SU-DHL-6 (cell line): ENCODE measurements at regions not wholly inside any gene's neighbourhood (a gene's known extent, or its start where the extent isn't known, plus 50 kb on each side); places are given as distances from the start of the nearest gene placed in this dataset.

Source experiments
- H2AFZ ChIP-seq: fragments of 200-600 bp; sonication (generic); 2 replicates; pipeline ENCODE4 v1.6.1; 2014; ENCODE audit warnings: low read depth, mild to moderate bottlenecking, moderate library complexity, mixed read lengths, antibody characterized with exemption, low read length; ENCODE audit not compliant: severe bottlenecking
- H3F3A ChIP-seq: fragments of 200-600 bp; shearing (Covaris generic); 2 replicates; pipeline ENCODE4 v1.6.0; 2016; ENCODE audit warnings: antibody characterized with exemption, mild to moderate bottlenecking; ENCODE audit not compliant: insufficient read depth
- H3K27ac ChIP-seq: fragments of 200-600 bp; sonication (generic); 2 replicates; pipeline ENCODE4 v1.5.1; 2016; ENCODE audit warnings: low read depth, mild to moderate bottlenecking, low read length, moderate library complexity, mixed read lengths
- H3K27me3 ChIP-seq: fragments of 200-600 bp; sonication (generic), shearing (Covaris generic); 2 replicates; pipeline ENCODE4 v1.6.0; 2014; ENCODE audit warnings: mild to moderate bottlenecking, low read length
- H3K36me3 ChIP-seq: fragments of 200-600 bp; sonication (generic); 2 replicates; pipeline ENCODE4 v1.6.1; 2014; ENCODE audit warnings: mild to moderate bottlenecking, low read length, mixed read lengths
- H3K4me2 ChIP-seq: fragments of 300-600, 200-600 bp; shearing (Covaris generic), sonication (generic); 2 replicates; pipeline ENCODE4 v1.6.0; 2014; ENCODE audit warnings: low read length, low read depth, mild to moderate bottlenecking; ENCODE audit not compliant: poor library complexity, severe bottlenecking
- H3K4me3 ChIP-seq: fragments of 200-600 bp; sonication (generic); 2 replicates; pipeline ENCODE4 v1.5.1; 2014; ENCODE audit warnings: antibody characterized with exemption, low read length, mild to moderate bottlenecking, mixed read lengths; ENCODE audit not compliant: insufficient read depth, poor library complexity, severe bottlenecking
- H3K79me2 ChIP-seq: fragments of 200-600 bp; sonication (generic); 2 replicates; pipeline ENCODE4 v1.6.1; 2014; ENCODE audit warnings: mild to moderate bottlenecking, low read length, moderate library complexity; ENCODE audit not compliant: insufficient read depth
- H3K9ac ChIP-seq: fragments of 200-600 bp; sonication (generic); 2 replicates; pipeline ENCODE4 v1.7.0; 2014; ENCODE audit warnings: mild to moderate bottlenecking, low read length
- H3K9me2 ChIP-seq: fragments of 200-600 bp; sonication (generic); replicated peaks from 2 replicates; pipeline ENCODE4 v1.6.1; 2014; ENCODE audit warnings: low read length; ENCODE audit not compliant: insufficient read depth
- H3K9me3 ChIP-seq: fragments of 200-600 bp; sonication (generic); 2 replicates; pipeline ENCODE4 v1.6.1; 2014; ENCODE audit warnings: low read length, mixed read lengths; ENCODE audit not compliant: insufficient read depth
- H4K20me1 ChIP-seq: fragments of 200-600 bp; sonication (generic); 2 replicates; pipeline ENCODE4 v1.6.1; 2014; ENCODE audit warnings: low read depth, mild to moderate bottlenecking, antibody characterized with exemption, low read length, moderate library complexity, mixed read lengths
- EZH2phosphoT487 ChIP-seq: fragments of 200-600 bp; sonication (generic), shearing (Covaris generic); conservative IDR thresholded peaks from 2 replicates; pipeline ENCODE4 v1.6.1; 2018; ENCODE audit warnings: mild to moderate bottlenecking, antibody characterized with exemption, low read length, moderate library complexity, mixed read lengths
- TF ChIP-seq, protein P1 (sequence below): fragments of 200-600 bp; sonication (generic); IDR thresholded peaks from one replicate; pipeline ENCODE4 v1.5.1; 2017; ENCODE audit warnings: antibody characterized with exemption, mild to moderate bottlenecking, low read length, moderate library complexity; ENCODE audit not compliant: insufficient read depth, poor library complexity, severe bottlenecking

DNA sequence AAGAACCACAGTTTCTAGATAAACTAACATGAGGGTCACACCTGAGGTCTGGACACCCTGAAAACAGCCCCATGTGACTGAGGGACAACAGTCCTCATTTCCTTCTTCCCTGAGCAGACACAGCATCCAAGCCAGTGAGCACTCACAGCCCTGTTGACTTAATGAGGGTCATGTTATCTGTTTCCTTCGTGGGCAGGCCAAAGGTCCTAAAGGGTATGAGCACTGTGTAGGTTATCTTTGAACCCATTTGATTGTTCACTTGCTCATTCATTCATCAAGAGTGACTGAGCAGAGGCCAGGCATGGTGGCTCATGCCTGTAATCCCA lies 170.7 kb upstream of the B3GAT1 start:
- H3K4me3 ChIP-seq, result no peak overlapping the region
- H3F3A ChIP-seq, result no peaks in the 10 kb centered on the region
- no peaks in the 10 kb centered on the region for H3K27me3 ChIP-seq
- H3K27ac ChIP-seq, result no peak overlapping the region
- TF ChIP-seq, protein P1, sequence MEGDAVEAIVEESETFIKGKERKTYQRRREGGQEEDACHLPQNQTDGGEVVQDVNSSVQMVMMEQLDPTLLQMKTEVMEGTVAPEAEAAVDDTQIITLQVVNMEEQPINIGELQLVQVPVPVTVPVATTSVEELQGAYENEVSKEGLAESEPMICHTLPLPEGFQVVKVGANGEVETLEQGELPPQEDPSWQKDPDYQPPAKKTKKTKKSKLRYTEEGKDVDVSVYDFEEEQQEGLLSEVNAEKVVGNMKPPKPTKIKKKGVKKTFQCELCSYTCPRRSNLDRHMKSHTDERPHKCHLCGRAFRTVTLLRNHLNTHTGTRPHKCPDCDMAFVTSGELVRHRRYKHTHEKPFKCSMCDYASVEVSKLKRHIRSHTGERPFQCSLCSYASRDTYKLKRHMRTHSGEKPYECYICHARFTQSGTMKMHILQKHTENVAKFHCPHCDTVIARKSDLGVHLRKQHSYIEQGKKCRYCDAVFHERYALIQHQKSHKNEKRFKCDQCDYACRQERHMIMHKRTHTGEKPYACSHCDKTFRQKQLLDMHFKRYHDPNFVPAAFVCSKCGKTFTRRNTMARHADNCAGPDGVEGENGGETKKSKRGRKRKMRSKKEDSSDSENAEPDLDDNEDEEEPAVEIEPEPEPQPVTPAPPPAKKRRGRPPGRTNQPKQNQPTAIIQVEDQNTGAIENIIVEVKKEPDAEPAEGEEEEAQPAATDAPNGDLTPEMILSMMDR, result no peak
- no peak for TF ChIP-seq EZH2phosphoT487
- no peaks in the 10 kb centered on the region for H3K9me3 ChIP-seq
- no peaks in the 10 kb centered on the region for H3K36me3 ChIP-seq
- H3K9ac ChIP-seq, result no peak overlapping the region
- H3K79me2 ChIP-seq, result no peaks in the 10 kb centered on the region
- no peak overlapping the region for H3K4me2 ChIP-seq
- no peak overlapping the region for H2AFZ ChIP-seq
- H4K20me1 ChIP-seq, result no peaks in the 10 kb centered on the region
- no peaks in the 10 kb centered on the region for H3K9me2 ChIP-seq

DNA sequence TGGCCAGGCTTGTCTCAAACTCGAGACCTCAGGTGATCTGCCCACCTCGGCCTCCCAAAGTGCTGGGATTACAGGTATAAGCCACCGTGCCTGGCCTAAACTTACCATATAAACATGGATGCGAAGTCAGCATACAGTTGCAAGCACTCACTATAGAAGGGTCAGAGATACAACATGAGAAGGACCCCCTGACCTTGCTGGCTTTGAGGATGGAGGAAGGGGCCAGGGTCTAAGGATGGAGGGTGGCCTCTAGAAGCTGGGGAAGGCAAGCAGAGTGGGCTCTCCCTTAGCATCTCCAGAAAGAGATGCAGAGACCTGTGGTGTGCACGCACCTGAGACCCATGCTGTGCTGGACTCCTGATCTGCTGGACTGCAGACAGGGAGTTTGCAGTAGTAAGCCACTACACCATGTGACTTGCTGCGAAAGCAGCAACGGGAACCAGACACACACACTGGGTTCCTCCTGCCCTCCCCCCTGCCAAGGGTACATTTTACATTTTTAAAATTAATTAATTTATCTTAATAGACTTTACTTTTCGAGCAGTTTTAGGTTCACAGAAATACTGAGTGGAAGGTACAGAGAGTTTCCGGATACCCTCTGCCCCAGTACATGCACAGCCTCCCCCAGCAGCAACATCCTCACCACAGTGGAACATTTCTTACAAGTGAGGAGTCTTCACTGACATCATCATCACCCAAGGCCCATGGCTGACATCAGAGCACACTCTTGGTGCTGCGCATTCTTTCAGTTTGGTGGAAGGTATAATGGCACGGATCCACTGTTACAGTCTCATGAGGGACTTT lies 170.1 kb upstream of the B3GAT1 start:
- Histone ChIP-seq H4K20me1 (no peaks in the 10 kb centered on the region), H3K27me3 (no peaks in the 10 kb centered on the region), H3K9me3 (no peaks in the 10 kb centered on the region), H3K9me2 (no peaks in the 10 kb centered on the region), H3K36me3 (no peaks in the 10 kb centered on the region), H3K79me2 (no peaks in the 10 kb centered on the region), H3K4me2 (no peak overlapping the region), H3K9ac (no peak overlapping the region), H3K4me3 (no peak overlapping the region), H2AFZ (no peak overlapping the region), H3K27ac (no peak overlapping the region), H3F3A (no peaks in the 10 kb centered on the region)
- TF ChIP-seq, protein P1, result no peak
- no peak for TF ChIP-seq EZH2phosphoT487

DNA sequence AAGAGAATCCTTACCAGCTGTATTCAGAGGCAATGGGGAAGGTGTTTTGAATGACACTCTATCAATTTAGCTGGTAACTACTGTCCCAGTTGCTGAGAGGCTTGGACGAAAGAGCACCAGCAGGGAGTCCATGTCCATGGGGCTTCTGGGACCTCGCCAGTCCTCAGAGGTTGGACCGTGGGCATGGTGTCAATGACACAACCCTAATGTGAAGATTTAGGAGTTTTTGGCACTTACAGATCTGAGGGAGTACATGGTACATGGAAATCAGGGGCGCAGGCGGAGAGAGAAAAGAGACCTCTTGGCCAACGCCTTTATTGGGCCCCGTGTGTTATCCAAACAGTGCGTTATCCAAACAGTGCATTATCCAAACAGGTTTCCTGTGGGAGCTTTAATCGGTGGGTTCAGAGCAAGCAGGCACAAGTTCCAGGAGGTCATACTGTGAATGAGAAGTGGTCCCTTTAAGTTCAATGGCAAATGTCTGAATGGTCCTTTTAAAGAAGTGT lies 169.1 kb upstream of the B3GAT1 start:
- Histone ChIP-seq H2AFZ (no peak overlapping the region), H3K9me2 (no peaks in the 10 kb centered on the region), H3K4me3 (no peak overlapping the region), H3K9me3 (no peaks in the 10 kb centered on the region), H3K36me3 (no peaks in the 10 kb centered on the region), H3K27me3 (no peaks in the 10 kb centered on the region), H3K27ac (no peak overlapping the region), H3K9ac (no peak overlapping the region), H3K4me2 (no peak overlapping the region), H3K79me2 (no peaks in the 10 kb centered on the region), H3F3A (no peaks in the 10 kb centered on the region), H4K20me1 (no peaks in the 10 kb centered on the region)
- TF ChIP-seq, protein P1, result no peak
- no peak for TF ChIP-seq EZH2phosphoT487
